Uterus (tissue), 3 donors: ENCODE measurements at regions not wholly inside any gene's neighbourhood (a gene's known extent, or its start where the extent isn't known, plus 50 kb on each side); places are given as distances from the start of the nearest gene placed in this dataset.

ENCODE experiments used
- DNase-seq, 2 donors: peaks; one replicate each; pipeline ENCODE4 v3.0.0-alpha.2; 2019 to 2020
- H3K27ac ChIP-seq, 2 donors: fragments of 200-600 bp; sonication (generic); 1 replicate in 1 of 2; 2 replicates in 1 of 2; pipeline ENCODE4 v1.5.1; 2016 to 2018
- H3K27me3 ChIP-seq, 2 donors: fragments of 200-600 bp; sonication (generic); one replicate each; pipeline ENCODE4 v1.5.1; 2018 to 2019; ENCODE audit warnings: control low read depth in 1 of 2
- H3K36me3 ChIP-seq, 2 donors: fragments of 200-600 bp; sonication (generic); one replicate each; pipeline ENCODE4 v1.5.1; 2019; ENCODE audit warnings: control low read depth in 1 of 2
- H3K4me1 ChIP-seq, 2 donors: fragments of 200-600 bp; sonication (generic); one replicate each; pipeline ENCODE4 v1.5.1; 2018 to 2019; ENCODE audit warnings: control low read depth in 1 of 2
- H3K4me3 ChIP-seq, 2 donors: fragments of 200-600 bp; sonication (generic); 1 replicate in 1 of 2; 2 replicates in 1 of 2; pipeline ENCODE4 v1.5.1; 2018 to 2019; ENCODE audit warnings: mild to moderate bottlenecking in 1 of 2
- H3K9me3 ChIP-seq, 2 donors: fragments of 200-600 bp; sonication (generic); one replicate each; pipeline ENCODE4 v1.5.1; 2019; ENCODE audit warnings: control low read depth in 1 of 2
- POLR2A ChIP-seq, 2 donors: fragments of 450-650 bp; IDR thresholded peaks; one replicate each; pipeline ENCODE4 v1.6.1; 2016; ENCODE audit warnings: antibody characterized with exemption in 2 of 2, mild to moderate bottlenecking in 1 of 2, moderate library complexity in 1 of 2
- intact Hi-C: fragments of 100-400 bp; cut with DNase I; formaldehyde crosslinking; loops from one replicate; pipeline ENCODE4 v1.15.1; 2023; ENCODE audit warnings: low total_unique reads
- TF ChIP-seq, protein P1 (sequence below), 4 experiments: fragments of 200-600 bp in 2 of 4; fragments of 450-650 bp in 2 of 4; sonication (generic) in 2 of 4; IDR thresholded peaks; one replicate each; pipeline ENCODE4 v1.5.1; 2016 to 2019; ENCODE audit warnings: antibody characterized with exemption in 4 of 4, mild to moderate bottlenecking in 2 of 4, moderate library complexity in 1 of 4
- donor health status: DM: yes; HTN: yes; CAD: no.

DNA sequence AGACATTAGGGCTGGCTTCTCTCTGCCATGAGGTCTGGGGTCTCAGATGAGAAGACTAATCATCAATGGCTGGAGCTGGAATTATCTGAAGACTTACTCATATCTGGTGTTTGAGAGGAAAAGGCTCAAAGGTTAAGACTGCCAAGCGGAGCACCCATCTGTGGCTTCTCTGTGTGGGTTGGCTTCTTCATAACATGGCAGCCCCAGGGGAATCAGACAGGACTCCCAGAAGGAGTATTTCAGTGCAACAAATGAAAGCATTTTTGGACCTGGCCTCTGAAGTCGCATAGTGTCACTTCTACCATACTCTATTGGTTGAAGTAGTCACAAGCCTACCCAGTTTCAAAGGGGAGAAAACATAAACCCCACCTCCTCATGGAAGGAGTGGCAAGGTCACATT lies 171.8 kb upstream of the KRR1 start:
- TF ChIP-seq, protein P1, sequence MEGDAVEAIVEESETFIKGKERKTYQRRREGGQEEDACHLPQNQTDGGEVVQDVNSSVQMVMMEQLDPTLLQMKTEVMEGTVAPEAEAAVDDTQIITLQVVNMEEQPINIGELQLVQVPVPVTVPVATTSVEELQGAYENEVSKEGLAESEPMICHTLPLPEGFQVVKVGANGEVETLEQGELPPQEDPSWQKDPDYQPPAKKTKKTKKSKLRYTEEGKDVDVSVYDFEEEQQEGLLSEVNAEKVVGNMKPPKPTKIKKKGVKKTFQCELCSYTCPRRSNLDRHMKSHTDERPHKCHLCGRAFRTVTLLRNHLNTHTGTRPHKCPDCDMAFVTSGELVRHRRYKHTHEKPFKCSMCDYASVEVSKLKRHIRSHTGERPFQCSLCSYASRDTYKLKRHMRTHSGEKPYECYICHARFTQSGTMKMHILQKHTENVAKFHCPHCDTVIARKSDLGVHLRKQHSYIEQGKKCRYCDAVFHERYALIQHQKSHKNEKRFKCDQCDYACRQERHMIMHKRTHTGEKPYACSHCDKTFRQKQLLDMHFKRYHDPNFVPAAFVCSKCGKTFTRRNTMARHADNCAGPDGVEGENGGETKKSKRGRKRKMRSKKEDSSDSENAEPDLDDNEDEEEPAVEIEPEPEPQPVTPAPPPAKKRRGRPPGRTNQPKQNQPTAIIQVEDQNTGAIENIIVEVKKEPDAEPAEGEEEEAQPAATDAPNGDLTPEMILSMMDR (IDR thresholded peaks at IDR 0.05): no peak
- no peak for TF ChIP-seq POLR2A (IDR thresholded peaks at IDR 0.05)
- Histone ChIP-seq H3K36me3 (no peaks in the 10 kb centered on the region), H3K9me3 (no peaks in the 10 kb centered on the region), H3K4me3 (no peak overlapping the region), H3K4me1 (no peaks in the 10 kb centered on the region), H3K27ac (peak overlapping the region; percentile 71 to 75), H3K27me3 (no peaks in the 10 kb centered on the region)
- intact Hi-C loops: no loop called here
- no peak for DNase-seq

DNA sequence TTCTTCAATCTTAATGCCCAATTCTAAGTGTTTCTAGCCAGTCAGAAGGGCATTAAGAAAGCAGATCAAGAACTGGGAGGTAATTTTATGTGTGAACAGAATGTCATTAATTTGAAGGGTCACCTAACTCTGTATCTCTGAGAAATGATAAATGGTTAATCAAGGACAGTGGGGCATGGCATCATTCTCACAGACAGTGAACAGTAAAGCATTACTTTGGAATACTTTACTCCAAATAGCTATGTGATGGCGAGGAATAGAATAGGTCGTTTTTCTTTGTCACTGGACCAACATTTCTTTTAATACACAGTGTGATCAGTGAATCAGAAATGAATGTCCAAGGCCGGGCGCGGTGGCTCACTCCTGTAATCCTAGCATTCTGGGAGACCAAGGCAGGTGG lies 166.1 kb upstream of the KRR1 start:
- Histone ChIP-seq H3K36me3 (no peaks in the 10 kb centered on the region), H3K4me3 (no peak overlapping the region), H3K27ac (no peak overlapping the region), H3K4me1 (no peaks in the 10 kb centered on the region), H3K9me3 (no peaks in the 10 kb centered on the region), H3K27me3 (no peaks in the 10 kb centered on the region)
- TF ChIP-seq, protein P1 (IDR thresholded peaks at IDR 0.05): no peak
- TF ChIP-seq POLR2A (IDR thresholded peaks at IDR 0.05): no peak
- intact Hi-C loops: no loop called here
- DNase-seq: no peak

DNA sequence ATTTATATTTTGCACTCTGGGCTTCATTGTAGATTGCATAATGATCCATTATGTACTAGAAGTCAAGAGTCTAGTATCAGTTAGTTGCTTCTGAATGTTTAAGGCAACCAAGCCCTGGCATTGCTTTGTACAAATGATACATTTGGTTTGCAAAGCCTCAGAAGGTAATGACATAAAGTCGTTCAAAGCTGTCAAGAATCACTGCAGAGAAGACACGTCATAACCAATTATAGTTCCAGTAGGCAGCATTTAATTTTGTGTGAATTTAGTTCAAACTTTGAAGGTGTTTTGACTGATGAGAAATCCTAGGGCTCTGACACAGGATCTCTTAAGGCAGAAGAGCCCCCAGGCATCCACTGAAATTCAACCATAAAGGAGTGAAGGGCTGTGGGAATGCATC lies 163.0 kb upstream of the KRR1 start:
- H3K27me3 ChIP-seq: no peaks in the 10 kb centered on the region
- no peaks in the 10 kb centered on the region for H3K9me3 ChIP-seq
- no peak for DNase-seq
- H3K4me1 ChIP-seq: no peaks in the 10 kb centered on the region
- no peaks in the 10 kb centered on the region for H3K36me3 ChIP-seq
- no peak overlapping the region for H3K4me3 ChIP-seq
- no peak overlapping the region for H3K27ac ChIP-seq
- no peak for TF ChIP-seq POLR2A (IDR thresholded peaks at IDR 0.05)
- TF ChIP-seq, protein P1 (IDR thresholded peaks at IDR 0.05): no peak
- intact Hi-C loops: no loop called here

DNA sequence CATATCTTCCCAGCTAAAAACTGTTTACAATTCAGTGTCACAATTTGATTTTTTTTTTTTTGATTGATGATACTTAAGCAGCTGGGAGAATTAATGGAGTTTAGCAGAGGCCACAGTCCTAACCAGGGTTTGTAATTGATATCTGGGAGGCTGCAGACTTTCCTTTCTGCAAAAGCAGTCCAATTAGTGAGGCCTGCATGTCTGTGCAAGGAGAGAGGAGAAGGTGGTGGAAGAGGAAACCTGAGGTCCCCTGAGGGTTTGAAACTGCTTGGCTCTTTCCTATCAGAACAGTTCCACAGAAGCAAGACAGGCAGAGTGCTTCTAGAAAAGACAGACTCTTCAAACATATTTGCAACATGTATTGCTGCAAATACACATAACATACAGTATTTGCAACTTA lies 160.8 kb upstream of the KRR1 start:
- no peak for TF ChIP-seq POLR2A (IDR thresholded peaks at IDR 0.05)
- TF ChIP-seq, protein P1 (IDR thresholded peaks at IDR 0.05): no peak
- no peak overlapping the region for H3K4me3 ChIP-seq
- intact Hi-C loops: no loop called here

DNA sequence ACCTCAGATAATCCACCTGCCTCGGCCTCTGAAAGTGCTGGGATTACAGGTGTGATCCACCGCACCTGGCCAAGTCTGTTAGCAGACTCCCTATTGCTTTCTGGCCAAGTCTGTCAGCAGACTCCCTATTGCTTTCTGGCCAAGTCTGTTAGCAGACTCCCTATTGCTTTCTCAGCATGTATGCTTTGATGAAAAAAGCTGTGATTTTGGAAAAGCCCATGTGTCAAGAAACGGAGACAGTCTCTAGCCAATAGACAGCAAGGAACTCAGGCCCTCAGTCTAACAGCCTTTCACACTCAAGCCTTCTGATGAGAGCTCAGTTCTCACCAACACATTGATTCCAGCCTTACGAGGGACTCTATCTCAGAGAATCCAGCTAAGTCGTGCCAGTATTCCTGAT lies 158.8 kb upstream of the KRR1 start:
- Histone ChIP-seq H3K4me1 (no peaks in the 10 kb centered on the region), H3K27ac (no peak overlapping the region), H3K27me3 (no peaks in the 10 kb centered on the region), H3K9me3 (no peaks in the 10 kb centered on the region), H3K4me3 (no peak overlapping the region), H3K36me3 (no peaks in the 10 kb centered on the region)
- TF ChIP-seq POLR2A (IDR thresholded peaks at IDR 0.05): no peak
- TF ChIP-seq, protein P1 (IDR thresholded peaks at IDR 0.05): no peak
- intact Hi-C loops: no loop called here
- no peak for DNase-seq

More for the DNA sequence above, 160.8 kb upstream of the KRR1 start:
- H3K27me3 ChIP-seq: no peaks in the 10 kb centered on the region
- H3K27ac ChIP-seq: no peak overlapping the region
- no peak for DNase-seq
- no peaks in the 10 kb centered on the region for H3K4me1 ChIP-seq
- no peaks in the 10 kb centered on the region for H3K9me3 ChIP-seq
- no peaks in the 10 kb centered on the region for H3K36me3 ChIP-seq
